Uterus (tissue), 3 donors: ENCODE measurements at regions not wholly inside any gene's neighbourhood (a gene's known extent, or its start where the extent isn't known, plus 50 kb on each side); places are given as distances from the start of the nearest gene placed in this dataset.
"Not testable (repeated sequence)": the region's sequence is repeated elsewhere in the genome, so short reads cannot be mapped to it uniquely, and the experiment has no call there.

Experiments
- DNase-seq, 2 donors: peaks; one replicate each; pipeline ENCODE4 v3.0.0-alpha.2; 2019 to 2020
- H3K27ac ChIP-seq, 2 donors: fragments of 200-600 bp; sonication (generic); 1 replicate in 1 of 2; 2 replicates in 1 of 2; pipeline ENCODE4 v1.5.1; 2016 to 2018
- H3K27me3 ChIP-seq, 2 donors: fragments of 200-600 bp; sonication (generic); one replicate each; pipeline ENCODE4 v1.5.1; 2018 to 2019; ENCODE audit warnings: control low read depth in 1 of 2
- H3K36me3 ChIP-seq, 2 donors: fragments of 200-600 bp; sonication (generic); one replicate each; pipeline ENCODE4 v1.5.1; 2019; ENCODE audit warnings: control low read depth in 1 of 2
- H3K4me1 ChIP-seq, 2 donors: fragments of 200-600 bp; sonication (generic); one replicate each; pipeline ENCODE4 v1.5.1; 2018 to 2019; ENCODE audit warnings: control low read depth in 1 of 2
- H3K4me3 ChIP-seq, 2 donors: fragments of 200-600 bp; sonication (generic); 1 replicate in 1 of 2; 2 replicates in 1 of 2; pipeline ENCODE4 v1.5.1; 2018 to 2019; ENCODE audit warnings: mild to moderate bottlenecking in 1 of 2
- H3K9me3 ChIP-seq, 2 donors: fragments of 200-600 bp; sonication (generic); one replicate each; pipeline ENCODE4 v1.5.1; 2019; ENCODE audit warnings: control low read depth in 1 of 2
- POLR2A ChIP-seq, 2 donors: fragments of 450-650 bp; IDR thresholded peaks; one replicate each; pipeline ENCODE4 v1.6.1; 2016; ENCODE audit warnings: antibody characterized with exemption in 2 of 2, mild to moderate bottlenecking in 1 of 2, moderate library complexity in 1 of 2
- intact Hi-C: fragments of 100-400 bp; cut with DNase I; formaldehyde crosslinking; loops from one replicate; pipeline ENCODE4 v1.15.1; 2023; ENCODE audit warnings: low total_unique reads
- TF ChIP-seq, protein P1 (sequence below), 4 experiments: fragments of 200-600 bp in 2 of 4; fragments of 450-650 bp in 2 of 4; sonication (generic) in 2 of 4; IDR thresholded peaks; one replicate each; pipeline ENCODE4 v1.5.1; 2016 to 2019; ENCODE audit warnings: antibody characterized with exemption in 4 of 4, mild to moderate bottlenecking in 2 of 4, moderate library complexity in 1 of 4
- donor health status: DM: yes; HTN: yes; CAD: no.

DNA sequence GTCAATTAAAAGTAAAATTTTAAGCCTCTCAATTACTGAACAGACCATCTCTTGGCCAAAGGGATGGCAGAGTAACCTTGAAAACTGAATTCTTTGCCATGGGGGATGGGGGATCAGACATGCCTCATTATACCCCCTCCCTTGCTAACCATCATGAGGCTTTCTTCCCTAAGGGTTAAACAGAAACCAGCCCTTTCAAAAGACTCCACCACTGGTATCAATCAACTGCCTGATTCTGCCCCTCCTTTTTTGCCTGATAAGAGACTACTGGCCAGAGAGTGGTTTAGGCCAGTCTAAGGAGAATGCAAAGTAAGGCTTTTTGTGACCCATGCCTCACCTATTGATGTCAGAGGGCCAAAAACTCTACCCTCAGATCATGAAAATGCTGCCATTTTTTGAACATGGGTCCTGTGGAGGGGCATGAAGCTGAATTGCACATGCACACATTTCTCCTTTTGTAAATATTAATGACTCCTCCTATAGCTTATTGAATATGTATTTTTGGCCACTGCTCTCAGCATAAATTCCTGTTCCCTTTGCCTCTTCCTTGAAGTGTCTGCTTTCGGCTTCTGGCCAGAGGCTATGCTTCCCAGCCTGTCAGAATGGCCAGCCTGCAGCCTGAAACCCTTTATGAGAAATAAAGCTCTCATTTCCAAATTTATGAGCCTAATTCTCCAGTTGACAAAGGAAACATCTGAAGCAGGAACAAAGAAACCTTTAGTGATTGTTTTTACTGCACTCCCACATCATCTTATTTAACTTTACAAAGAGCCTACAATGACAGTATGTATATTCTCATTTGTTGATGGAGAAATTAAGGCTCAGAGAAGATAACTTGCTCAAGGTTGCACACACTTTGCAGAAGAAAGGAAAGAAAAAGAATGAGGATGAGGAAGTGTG, 270.7 kb upstream of the CELF4 start:
- intact Hi-C loops, result no loop called here
- no peaks in the 10 kb centered on the region for H3K36me3 ChIP-seq
- no peaks in the 10 kb centered on the region for H3K4me1 ChIP-seq
- DNase-seq, result no peak
- no peak overlapping the region for H3K4me3 ChIP-seq
- H3K27ac ChIP-seq, result no peak overlapping the region
- TF ChIP-seq, protein P1, sequence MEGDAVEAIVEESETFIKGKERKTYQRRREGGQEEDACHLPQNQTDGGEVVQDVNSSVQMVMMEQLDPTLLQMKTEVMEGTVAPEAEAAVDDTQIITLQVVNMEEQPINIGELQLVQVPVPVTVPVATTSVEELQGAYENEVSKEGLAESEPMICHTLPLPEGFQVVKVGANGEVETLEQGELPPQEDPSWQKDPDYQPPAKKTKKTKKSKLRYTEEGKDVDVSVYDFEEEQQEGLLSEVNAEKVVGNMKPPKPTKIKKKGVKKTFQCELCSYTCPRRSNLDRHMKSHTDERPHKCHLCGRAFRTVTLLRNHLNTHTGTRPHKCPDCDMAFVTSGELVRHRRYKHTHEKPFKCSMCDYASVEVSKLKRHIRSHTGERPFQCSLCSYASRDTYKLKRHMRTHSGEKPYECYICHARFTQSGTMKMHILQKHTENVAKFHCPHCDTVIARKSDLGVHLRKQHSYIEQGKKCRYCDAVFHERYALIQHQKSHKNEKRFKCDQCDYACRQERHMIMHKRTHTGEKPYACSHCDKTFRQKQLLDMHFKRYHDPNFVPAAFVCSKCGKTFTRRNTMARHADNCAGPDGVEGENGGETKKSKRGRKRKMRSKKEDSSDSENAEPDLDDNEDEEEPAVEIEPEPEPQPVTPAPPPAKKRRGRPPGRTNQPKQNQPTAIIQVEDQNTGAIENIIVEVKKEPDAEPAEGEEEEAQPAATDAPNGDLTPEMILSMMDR (IDR thresholded peaks at IDR 0.05), result no peak
- TF ChIP-seq POLR2A (IDR thresholded peaks at IDR 0.05), result no peak
- H3K9me3 ChIP-seq, result no peaks in the 10 kb centered on the region
- no peaks in the 10 kb centered on the region for H3K27me3 ChIP-seq

DNA sequence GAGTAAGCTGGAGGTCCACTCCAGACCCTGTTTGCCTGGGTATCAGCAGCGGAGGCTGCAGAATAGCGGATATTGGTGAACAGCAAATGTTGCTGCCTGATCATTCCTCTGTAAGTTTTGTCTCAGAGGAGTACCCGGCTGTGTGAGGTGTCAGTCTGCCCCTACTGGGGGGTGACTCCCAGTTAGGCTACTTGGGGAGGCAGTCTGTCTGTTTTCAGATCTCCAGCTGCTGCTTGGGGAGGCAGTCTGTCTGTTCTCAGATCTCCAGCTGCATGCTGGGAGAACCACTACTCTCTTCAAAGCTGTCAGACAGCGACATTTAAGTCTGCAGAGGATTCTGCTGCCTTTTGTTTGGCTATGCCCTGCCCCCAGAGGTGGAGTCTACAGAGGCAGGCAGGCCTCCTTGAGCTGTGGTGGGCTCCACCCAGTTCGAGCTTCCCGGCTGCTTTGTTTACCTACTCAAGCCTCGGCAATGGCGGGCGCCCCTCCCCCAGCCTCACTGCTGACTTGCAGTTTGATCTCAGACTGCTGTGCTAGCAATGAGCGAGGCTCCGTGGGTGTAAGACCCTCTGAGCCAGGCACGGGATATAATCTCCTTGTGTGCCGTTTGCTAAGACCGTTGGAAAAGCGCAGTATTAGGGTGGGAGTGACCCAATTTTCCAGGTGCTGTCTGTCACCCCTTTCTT, 266.6 kb upstream of the CELF4 start:
- H3K4me3 ChIP-seq, H3K4me1 ChIP-seq, H3K36me3 ChIP-seq, DNase-seq, H3K27me3 ChIP-seq, H3K9me3 ChIP-seq, intact Hi-C loops, H3K27ac ChIP-seq: not testable (repeated sequence)

DNA sequence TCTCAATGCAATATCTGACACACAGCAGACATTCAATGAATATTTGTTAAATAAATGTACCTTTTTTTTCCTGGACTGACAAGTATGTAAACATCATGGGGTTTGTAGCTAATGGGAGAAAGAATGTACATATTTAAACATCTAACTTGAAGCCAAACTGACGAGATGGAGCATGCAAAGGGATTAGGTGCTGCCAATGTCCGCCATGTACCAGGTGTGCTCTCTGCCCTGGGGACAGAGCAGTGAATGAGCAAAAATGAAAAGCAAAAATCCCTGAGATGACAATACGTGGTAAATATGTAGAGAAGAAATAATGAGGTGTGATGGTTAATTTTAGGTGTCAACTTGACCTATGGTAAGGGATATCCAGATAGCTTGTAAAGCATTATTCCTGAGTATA, 247.4 kb upstream of the CELF4 start:
- Histone ChIP-seq H3K4me3 (no peak overlapping the region), H3K27me3 (no peaks in the 10 kb centered on the region), H3K4me1 (no peaks in the 10 kb centered on the region), H3K27ac (no peak overlapping the region), H3K36me3 (no peaks in the 10 kb centered on the region), H3K9me3 (no peaks in the 10 kb centered on the region)
- no peak for DNase-seq
- no peak for TF ChIP-seq POLR2A (IDR thresholded peaks at IDR 0.05)
- TF ChIP-seq, protein P1 (IDR thresholded peaks at IDR 0.05), result no peak
- intact Hi-C loops, result no loop called here

DNA sequence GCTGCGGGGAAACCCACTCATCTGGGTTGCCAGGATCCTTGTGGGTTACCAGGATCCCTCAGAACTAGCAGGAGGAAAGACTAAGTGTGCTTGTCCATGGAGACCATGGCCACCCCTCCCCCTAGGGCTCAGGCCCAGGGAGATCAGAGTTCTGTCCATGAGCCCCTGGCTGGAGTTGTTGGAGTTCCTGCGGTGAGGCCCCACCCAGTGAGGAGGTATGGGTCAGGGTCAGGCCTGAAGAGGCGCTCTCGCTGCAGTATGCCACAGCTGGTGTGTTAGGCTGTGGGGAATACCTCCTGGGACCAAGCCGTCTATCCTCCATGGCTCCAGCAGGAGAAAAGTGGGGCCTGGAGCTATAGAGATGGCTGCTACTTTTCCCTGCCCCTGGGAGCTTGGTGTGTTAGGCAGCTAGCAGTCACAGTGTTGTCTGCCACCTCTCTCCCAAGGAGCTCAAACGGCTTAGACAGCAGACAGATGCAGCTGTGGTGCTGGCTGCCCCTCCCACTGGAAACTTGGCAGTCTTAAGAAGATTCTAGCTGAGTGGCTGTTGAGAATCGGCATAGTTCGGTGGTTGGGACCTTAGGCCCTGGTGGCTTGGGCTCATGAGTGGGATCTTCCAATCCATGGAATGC, 240.3 kb upstream of the CELF4 start:
- H3K36me3 ChIP-seq, result no peaks in the 10 kb centered on the region
- no peaks in the 10 kb centered on the region for H3K27me3 ChIP-seq
- intact Hi-C loops, result no loop called here
- H3K4me1 ChIP-seq, result no peaks in the 10 kb centered on the region
- TF ChIP-seq, protein P1 (IDR thresholded peaks at IDR 0.05), result no peak
- no peak for TF ChIP-seq POLR2A (IDR thresholded peaks at IDR 0.05)
- DNase-seq, result no peak
- no peak overlapping the region for H3K4me3 ChIP-seq
- H3K27ac ChIP-seq, result no peak overlapping the region
- H3K9me3 ChIP-seq, result no peaks in the 10 kb centered on the region

DNA sequence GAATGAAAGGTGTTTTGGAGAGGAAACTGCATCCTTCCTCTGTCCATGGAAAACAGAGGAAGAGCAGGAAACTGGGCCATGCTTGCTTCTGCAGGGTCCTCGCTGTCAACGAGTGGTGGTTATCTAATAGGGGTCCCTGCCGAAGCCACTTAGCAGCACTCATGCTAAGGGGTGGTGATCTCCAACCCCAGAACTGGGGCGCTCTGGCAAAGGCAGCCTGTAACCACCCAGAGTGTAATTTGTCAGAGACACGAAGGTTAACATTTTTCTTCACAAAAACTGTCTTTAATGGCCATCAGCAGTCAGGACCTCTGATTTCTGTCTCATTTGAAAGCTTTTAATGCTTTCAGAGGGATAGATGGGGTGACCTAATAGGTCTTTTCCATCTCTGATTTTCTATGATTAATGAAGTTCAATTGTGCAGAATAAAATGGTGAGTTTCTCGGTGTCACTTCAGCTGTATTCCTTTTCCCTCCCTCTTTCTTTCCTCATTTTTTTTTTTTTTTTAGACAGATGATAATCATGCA, 231.3 kb upstream of the CELF4 start:
- Histone ChIP-seq H3K27me3 (no peaks in the 10 kb centered on the region), H3K36me3 (no peaks in the 10 kb centered on the region), H3K4me3 (no peak overlapping the region), H3K9me3 (no peaks in the 10 kb centered on the region), H3K4me1 (no peaks in the 10 kb centered on the region), H3K27ac (no peak overlapping the region)
- no peak for DNase-seq
- intact Hi-C loops, result no loop called here
- TF ChIP-seq POLR2A (IDR thresholded peaks at IDR 0.05), result no peak
- TF ChIP-seq, protein P1 (IDR thresholded peaks at IDR 0.05), result no peak
